MCF 10A (cell line): ENCODE measurements at regions not wholly inside any gene's neighbourhood (a gene's known extent, or its start where the extent isn't known, plus 50 kb on each side); places are given as distances from the start of the nearest gene placed in this dataset.

Source experiments
- BruUV-seq: library from RNA; stranded (reverse); fragments of 400-500 nt; replicated peaks from 2 replicates; lab custom pipeline; 2021; lab: Mats Ljungman, UMichigan
- CTCF ChIA-PET: fragments of 300-600 bp; sonication (Branson Sonifier 250); formaldehyde crosslinking; extraction: SDS; loops from one replicate; lab custom pipeline; 2021; ENCODE audit warnings: antibody characterized with exemption, inconsistent platforms; lab: Yijun Ruan, JAX
- POLR2A ChIA-PET: fragments of 300-600, 350-650 bp; sonication (Branson Sonifier 250); formaldehyde crosslinking; extraction: SDS; loops from one replicate; lab custom pipeline; 2020; ENCODE audit warnings: antibody characterized with exemption, inconsistent platforms; lab: Yijun Ruan, JAX
- DNase-seq: peaks from one replicate; pipeline ENCODE4 v3.0.0-alpha.2; 2018; ENCODE audit not compliant: unreplicated experiment
- H3K27ac Mint-ChIP-seq: one replicate; pipeline ENCODE4 v1.8.0; 2022; ENCODE audit warnings: mild to moderate bottlenecking, low read depth, mixed read lengths; ENCODE audit not compliant: unreplicated experiment
- H3K27me3 Mint-ChIP-seq: one replicate; pipeline ENCODE4 v1.8.0; 2022; ENCODE audit warnings: mixed read lengths; ENCODE audit not compliant: insufficient read depth, unreplicated experiment
- H3K36me3 Mint-ChIP-seq: one replicate; pipeline ENCODE4 v1.8.0; 2022; ENCODE audit warnings: mild to moderate bottlenecking, moderate library complexity, mixed read lengths; ENCODE audit not compliant: insufficient read depth, unreplicated experiment
- H3K4me1 Mint-ChIP-seq: one replicate; pipeline ENCODE4 v1.8.0; 2022; ENCODE audit warnings: mixed read lengths; ENCODE audit not compliant: insufficient read depth, unreplicated experiment
- H3K4me3 Mint-ChIP-seq: one replicate; pipeline ENCODE4 v1.8.0; 2022; ENCODE audit warnings: mild to moderate bottlenecking, moderate library complexity, mixed read lengths; ENCODE audit not compliant: unreplicated experiment
- H3K9me3 Mint-ChIP-seq: one replicate; pipeline ENCODE4 v1.8.0; 2022; ENCODE audit warnings: mixed read lengths; ENCODE audit not compliant: unreplicated experiment
- CTCF ChIP-seq: fragments of 200-600 bp; IDR thresholded peaks from one replicate; pipeline ENCODE4 v1.8.0; 2022; ENCODE audit warnings: antibody characterized with exemption, mild to moderate bottlenecking; ENCODE audit not compliant: unreplicated experiment
- intact Hi-C: fragments of 100-400 bp; cut with micrococcal nuclease; formaldehyde crosslinking; loops from 2 replicates; pipeline ENCODE4 v1.14.1; 2022

DNA sequence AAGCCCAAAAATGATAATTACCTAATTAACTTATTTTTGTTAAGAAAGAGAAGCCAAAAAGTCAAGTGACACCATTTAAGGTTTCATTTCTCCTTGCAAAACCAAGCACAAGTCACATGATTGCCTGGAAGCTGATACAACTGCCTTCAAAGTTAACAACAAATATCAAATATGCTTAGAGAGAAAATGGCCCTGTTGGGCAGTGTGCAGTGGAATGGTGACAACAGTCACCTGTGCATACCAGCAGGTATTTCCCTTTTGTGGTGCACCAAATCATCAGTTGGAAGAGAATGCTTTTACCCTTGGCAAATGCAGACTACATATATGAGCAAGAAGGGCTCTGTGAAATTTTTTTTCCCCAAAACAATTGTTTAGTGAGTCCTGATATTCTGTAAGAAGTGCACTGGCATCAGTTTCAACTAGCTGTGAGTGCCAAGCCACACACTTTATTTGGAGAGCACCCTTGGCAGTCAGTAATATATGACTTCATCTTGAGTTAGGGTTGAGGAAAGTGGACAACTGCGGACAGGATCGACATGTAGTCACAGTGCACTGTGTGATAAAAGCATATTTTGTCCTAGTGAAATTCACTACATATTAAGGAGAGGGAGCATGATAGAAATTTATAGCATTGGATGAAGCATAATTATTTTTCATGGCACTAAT is 74.9 kb upstream of the DOCK10 start:
- POLR2A ChIA-PET: interaction anchor here (0.7 kb wide), 1 partner anchor 156 kb away, joined by 3 read pairs; no protein-coding TSS in a partner anchor
- peak; percentile 10 for DNase-seq
- Mint-ChIP-seq H3K4me1 (peaks cover 6% of the 10 kb centered on the region), H3K36me3 (no peaks in the 10 kb centered on the region), H3K4me3 (no peak overlapping the region), H3K27me3 (no peaks in the 10 kb centered on the region), H3K27ac (no peak overlapping the region), H3K9me3 (no peaks in the 10 kb centered on the region)
- no TSS peak for BruUV-seq
- intact Hi-C loops: loop anchor here (10.0 kb wide), 1 partner anchor 762 kb away; no protein-coding TSS in a partner anchor
- CTCF ChIA-PET: interaction anchor here (0.6 to 0.9 kb wide), 3 partner anchors 532 to 544 kb away, joined by 3 to 4 read pairs (median 3); no protein-coding TSS in a partner anchor
- TF ChIP-seq CTCF: no peak

- intact Hi-C loops: loop anchor here (1.0 to 10.0 kb wide), 2 partner anchors 21 to 760 kb away; no protein-coding TSS in a partner anchor
- DNase-seq: no peak
- Mint-ChIP-seq H3K4me3 (no peak overlapping the region), H3K9me3 (no peaks in the 10 kb centered on the region), H3K27me3 (no peaks in the 10 kb centered on the region), H3K27ac (no peak overlapping the region), H3K4me1 (no peaks in the 10 kb centered on the region), H3K36me3 (no peaks in the 10 kb centered on the region)
- ChIA-PET CTCF (interaction anchor here (1.5 kb wide), 1 partner anchor 545 kb away, joined by 8 read pairs; no protein-coding TSS in a partner anchor), POLR2A (interaction anchor here (1.4 kb wide), 1 partner anchor 545 kb away, joined by 5 read pairs; no protein-coding TSS in a partner anchor)
- no TSS peak for BruUV-seq
- no peak for TF ChIP-seq CTCF
Measured at GRCh38 chr2:225114786-225115323, 72.6 kb upstream of the DOCK10 start.

GRCh38 chr2:225113371-225114015 is 71.2 kb upstream of the DOCK10 start:
- H3K9me3 Mint-ChIP-seq: no peaks in the 10 kb centered on the region
- DNase-seq: no peak
- intact Hi-C loops: loop anchor here (10.0 kb wide), 1 partner anchor 759 kb away; no protein-coding TSS in a partner anchor
- ChIA-PET CTCF (interaction anchor here (1.3 kb wide), 1 partner anchor 9 kb away, joined by 6 read pairs; no protein-coding TSS in a partner anchor), POLR2A (interaction anchor here (1.4 kb wide), 1 partner anchor 546 kb away, joined by 5 read pairs; no protein-coding TSS in a partner anchor)
- no peaks in the 10 kb centered on the region for H3K27me3 Mint-ChIP-seq
- H3K36me3 Mint-ChIP-seq: no peaks in the 10 kb centered on the region
- TF ChIP-seq CTCF: no peak
- H3K4me1 Mint-ChIP-seq: no peaks in the 10 kb centered on the region
- H3K27ac Mint-ChIP-seq: no peak overlapping the region
- H3K4me3 Mint-ChIP-seq: no peak overlapping the region
- BruUV-seq: no TSS peak
